ENCODE measurements at regions not wholly inside any gene's neighbourhood (a gene's known extent, or its start where the extent isn't known, plus 50 kb on each side); places are given as distances from the start of the nearest gene placed in this dataset.
A peak's percentile ranks its signal among the peaks of the same experiment; 100 is the strongest.
"Not testable (repeated sequence)": the region's sequence is repeated elsewhere in the genome, so short reads cannot be mapped to it uniquely, and the experiment has no call there.

DNA sequence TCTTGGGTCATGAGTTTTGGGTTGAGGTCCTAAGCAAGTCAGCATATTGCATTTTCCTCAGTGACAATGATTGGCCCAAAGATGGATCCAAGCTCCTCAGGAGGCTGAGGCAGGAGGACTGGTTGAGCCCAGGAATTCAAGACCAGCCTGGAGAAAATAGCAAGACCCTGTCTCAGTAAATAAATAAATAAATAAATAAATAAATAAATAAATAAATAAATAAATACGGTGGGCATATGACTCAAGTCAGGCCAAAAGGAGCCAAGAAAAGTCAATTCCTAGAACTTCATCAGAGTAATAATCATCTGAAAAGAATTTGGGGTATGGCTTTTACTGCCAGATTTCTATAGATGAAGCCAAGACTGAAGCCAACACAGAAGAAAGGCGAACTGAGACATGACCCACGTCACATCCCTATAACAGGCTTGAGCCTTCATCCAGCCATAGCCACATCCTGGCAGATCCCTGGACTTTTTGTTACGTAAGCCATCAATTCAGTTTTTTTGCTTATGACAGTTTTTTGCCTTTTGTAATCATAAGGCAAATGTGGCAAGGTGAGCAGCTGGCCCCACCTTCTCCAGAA is 88.5 kb upstream of the NFASC start:
- no peak for DNase-seq

DNA sequence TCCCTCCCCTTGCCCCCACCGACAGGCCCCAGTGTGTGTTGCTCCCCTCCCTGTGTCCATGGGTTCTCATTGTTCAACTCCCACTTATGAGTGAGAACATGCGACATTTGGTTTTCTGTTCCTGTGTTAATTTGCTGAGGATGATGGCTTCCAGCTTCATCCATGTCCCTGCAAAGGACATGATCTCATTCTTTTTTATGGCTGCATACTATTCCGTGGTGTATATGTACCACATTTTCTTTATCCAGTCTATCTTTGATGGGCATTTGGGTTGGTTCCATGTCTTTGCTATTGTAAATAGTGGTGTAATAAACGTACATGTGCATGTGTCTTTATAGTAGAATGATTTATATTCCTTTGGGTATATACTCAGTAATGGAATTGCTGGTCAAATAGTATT is 85.6 kb upstream of the NFASC start:
- DNase-seq = not testable (repeated sequence)

DNA sequence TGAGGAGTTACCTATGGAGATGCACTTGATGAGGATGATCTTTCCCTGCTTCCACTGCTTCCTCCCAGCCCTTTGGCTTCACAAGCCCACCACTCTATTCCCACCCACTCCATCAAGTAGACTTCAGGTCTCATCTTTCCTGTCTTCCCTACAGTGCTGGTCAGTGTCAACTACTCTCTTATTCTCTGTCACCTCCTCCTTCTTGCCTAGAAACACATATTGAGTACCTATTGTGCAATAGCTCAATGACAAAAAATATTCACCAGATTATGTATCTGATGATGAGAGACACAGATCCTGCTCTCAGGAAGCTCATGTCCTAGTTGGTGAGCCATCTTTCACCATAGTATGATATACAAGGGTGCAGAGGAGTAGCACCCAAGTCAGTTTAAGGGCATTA is 82.2 kb upstream of the NFASC start:
- DNase-seq = no peak

DNA sequence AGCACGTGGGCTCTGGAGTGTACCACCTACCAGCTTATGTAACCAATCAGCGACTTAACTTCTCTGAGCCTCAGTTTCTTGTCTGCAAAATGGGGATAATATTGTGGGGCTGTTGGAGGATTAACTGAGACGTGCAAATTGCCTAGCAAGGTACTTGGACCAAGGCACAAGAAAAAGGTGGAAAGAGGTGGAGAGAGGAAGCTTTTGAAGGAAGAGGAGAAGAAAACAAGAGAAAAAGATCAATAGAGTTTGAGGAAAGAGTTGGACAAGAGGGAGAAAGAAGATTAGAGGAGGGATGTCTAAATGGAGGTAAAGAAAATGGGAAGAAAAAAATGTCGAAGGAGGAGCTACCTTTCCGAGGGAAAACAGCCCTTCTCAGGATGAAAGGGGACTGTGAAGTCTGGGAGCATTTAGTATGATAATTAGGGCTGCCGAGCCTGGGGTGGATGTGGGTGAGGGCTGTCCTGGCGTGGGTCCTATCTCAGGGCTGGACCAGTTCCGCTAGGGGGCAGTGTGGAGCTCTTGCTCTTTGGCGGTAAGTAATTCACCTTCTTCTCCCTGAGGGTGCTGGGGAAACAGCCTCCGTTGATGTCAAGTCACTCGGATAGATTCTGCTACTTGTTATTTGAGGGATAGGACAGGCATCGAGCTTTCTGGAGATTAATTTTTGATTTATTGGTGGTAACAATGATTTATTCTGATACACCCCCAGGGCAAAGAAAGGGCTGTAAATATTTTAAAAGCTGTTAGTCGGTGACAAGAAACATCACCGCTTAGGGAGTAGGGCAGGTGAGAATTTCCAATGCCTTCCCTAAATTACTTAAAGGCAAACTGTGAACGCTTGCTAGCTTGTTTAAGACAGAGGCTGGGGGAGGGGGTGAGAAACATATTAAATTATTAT is 79.0 kb upstream of the NFASC start:
- DNase-seq = peak; percentile 93

DNA sequence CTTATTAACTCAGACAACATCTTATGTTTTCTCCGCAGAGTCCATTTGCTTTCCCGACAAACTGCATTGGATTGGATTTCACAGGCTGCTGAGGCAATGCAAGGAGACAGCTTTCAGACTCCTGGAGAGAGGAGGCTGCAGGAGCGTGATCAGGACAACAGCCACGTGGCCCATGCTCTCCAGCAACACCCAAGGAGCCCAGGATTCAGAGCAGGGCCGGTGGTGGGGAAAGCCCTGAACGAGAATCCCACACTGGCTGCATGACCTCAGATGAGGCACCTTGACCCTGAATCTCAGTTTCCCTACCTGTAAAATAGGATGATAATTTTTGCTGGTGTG is 78.3 kb upstream of the NFASC start:
- no peak for DNase-seq

DNA sequence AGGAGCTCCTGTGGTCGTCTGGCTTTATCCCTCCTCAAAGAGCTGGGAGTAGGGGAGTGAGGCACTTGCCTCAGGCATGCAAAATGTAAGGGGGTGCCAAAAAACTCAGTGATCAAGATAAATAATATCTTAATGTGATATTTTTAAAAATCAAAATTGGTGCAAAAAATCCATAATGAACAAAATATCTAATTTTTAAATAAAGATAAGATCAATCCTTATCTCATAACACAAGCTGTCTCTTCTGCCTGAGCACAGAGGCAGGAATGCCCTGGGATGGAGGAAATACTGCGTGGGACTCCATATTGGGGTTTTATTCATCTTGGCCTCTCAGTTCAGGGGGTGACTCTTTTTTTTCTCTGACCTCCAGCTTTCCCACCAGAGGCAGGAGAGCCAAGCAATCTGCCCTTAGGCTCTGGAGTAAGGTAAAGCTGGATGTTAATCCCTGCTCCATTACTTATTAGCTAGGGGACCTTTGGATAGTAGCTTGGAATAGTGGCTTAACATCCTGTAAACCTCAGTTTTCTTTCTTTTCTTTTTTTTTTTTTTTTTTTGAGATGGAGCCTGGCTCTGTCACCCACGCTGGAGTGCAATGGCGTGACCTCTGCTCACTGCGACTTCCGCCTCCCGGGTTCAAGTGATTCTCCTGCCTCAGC is 77.3 kb upstream of the NFASC start:
- DNase-seq = no peak

DNA sequence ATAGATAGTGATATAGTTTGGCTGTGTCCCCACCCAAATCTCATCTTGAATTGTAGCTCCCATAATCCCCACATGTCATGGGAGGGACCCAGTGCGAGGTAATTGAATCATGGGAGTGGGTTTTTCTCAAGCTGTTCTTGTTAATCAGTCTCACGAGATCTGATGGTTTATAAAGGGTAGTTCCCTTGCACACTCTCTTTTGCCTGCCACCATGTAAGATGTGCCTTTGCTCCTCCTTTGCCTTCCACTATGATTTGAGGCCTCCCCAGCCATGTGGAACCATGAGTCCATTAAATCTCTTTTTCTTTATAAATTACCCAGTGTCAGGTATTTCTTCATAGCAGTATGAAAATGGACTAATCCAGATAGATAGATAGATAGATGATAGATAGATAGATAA is 73.8 kb upstream of the NFASC start:
- DNase-seq = not testable (repeated sequence)

DNA sequence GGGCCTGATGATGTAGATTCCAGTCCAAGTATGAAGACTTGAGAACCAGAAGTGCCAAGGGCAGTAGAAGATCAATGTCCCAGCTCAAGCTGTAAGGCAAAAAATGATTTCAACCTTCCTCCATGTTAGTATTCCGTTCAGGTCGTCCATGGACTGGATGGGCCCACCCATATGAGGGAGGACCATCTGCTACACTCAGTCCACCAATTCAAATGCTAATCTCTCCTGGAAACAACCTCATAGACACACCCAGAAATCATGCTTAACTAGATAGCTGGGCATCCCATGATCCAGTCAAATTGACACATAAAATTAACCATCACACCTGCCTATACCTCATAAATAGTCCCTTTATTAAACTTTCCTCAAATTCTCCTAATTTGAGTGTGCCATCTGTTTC is 73.3 kb upstream of the NFASC start:
- no peak for DNase-seq

DNA sequence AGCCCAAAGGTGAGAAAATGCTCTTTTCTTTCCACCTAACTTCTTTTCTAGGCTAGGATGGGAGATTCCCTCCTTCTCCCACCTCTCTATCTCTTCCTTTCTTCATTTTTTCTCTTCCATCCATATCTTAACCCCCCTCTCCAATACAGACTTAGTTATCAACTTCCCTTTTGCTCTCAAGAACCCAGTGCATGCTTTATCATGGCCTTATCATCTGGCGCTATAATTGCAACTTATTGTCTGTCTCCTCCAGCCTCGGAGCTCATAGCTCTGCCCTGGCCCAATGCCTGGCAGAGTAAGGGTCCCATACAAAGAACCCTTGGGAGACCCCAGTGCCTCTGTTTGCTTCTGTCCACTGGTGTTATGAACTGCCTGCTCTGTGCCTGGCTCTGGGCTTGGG is 71.0 kb upstream of the NFASC start:
- DNase-seq = no peak

DNA sequence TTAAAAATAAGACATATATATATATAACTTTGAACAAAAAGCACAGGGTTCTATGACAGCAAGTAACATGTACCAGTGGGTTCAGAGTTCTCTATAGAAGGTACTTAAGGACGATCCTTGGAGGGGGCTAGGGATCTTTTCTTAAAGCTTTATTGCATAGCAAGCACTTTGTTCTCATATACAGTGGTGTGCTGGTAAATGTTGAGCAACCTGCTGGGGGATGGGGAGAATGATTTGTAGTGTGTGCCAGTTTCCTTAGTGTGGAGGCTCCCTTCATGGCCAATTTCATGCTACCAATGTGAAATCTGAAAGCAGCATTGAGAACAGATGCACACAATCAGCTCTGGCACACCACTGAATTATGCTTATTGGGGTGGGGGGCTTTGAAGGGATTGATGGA is 69.5 kb upstream of the NFASC start:
- no peak for DNase-seq

DNA sequence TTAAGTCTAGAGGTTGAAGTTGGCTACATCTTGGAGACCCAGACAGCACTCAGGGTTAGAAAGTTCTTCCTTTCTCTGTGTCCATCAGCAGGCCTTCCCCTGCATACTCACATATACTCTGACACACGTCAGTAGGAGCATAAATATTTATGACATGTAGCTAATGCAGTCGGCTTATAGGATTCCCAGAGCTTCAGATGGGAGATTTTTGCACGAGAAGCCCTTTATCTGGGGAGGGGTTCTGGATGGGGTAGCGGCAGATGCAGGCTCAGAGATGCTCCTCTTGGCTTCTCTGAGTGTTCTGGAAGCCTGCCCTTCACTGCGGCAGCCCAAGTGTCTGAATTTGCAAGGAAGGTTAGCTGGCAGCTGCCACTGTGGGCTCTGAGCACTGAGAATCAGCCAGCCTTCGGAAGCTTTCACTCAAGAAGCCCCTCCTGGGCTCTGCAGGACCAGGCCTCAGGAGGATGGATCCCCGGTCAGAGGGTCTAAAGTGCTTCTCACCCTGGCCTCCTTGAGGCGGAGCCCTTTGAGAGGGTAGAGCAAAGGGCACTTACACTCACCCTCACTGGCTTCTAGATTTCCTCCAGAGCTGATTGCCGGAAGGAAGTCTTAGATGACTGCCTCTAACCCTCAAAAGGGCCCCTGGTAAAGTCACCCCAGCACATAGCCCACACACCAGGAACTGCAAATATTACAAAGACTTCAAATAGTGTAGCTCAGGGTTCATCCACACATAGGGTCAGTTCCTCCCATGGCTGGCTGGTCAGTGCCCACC is 68.1 kb upstream of the NFASC start:
- no peak for DNase-seq

DNA sequence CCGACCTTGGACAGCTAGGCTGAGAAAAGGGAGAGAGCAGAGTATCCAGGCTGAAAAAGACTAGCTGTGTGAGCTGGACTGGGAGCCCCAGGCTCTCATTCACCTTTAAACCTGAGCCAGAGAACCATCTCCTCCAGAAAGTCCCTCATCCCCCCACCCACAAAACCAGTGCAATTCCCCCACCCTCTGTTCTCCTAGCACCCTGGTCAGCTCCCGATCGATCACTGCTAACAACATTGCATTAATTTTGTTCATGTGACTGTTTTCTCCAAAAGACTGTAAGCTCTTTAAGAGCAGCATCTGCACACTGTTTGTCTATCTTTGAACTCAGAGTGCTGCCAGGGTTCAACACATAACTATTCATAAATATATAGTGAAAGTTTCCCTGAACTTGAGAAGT is 67.1 kb upstream of the NFASC start:
- DNase-seq = no peak

DNA sequence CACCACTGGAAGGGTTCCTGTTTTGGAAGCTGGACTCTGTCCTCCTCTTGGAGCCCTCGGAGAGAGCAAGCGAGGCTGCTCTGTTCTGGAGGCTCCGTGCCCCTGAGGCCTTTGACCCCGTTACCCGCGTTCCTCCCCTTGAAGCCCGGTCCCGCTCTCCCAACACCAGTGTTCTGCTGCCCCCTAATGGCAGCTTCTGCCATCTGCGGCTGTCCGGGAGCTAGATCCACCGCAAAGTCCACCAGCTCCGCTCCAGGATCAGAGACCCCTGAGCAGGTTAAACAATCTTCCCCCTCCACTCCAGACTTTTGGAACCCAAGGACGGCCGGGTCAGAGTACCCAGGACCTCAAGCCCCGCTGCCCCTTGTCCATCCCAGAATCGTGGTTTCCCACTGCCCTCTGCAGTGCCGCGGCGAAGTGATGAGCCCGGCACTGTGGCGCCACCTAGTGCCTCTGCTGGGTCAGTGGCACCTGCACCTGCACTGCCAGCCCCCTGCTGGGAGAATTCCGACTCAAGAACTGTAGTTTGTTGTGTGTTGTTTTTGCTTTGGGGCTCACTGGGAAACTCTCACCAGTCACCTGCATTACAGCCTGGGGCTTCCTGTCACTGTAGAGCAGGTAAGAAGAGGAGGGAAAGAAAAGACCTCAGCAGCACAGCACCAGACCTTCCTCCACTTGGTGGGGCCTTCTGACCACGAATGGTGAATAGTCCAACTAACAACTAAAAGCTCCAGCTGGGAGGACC is 63.5 kb upstream of the NFASC start:
- DNase-seq = peak; percentile 95

DNA sequence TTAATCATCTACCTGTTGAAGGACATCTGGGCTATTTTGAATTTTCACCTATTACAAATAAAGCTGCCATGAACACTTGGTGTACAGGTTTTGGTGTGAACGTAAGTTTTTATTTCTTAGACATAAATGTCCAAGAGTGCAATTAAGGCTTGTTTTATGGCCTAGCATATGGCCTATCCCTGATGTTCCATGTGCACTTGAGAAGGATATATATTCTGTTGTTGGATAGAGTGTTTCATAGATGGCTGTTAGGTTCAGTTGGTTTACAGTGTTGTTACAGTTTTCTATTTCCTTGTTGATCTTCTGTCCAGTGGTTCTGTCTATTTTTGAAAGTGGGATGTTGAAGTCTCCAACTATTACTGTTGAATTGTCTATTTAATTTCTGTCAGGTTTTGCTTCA is 61.2 kb upstream of the NFASC start:
- no peak for DNase-seq

DNA sequence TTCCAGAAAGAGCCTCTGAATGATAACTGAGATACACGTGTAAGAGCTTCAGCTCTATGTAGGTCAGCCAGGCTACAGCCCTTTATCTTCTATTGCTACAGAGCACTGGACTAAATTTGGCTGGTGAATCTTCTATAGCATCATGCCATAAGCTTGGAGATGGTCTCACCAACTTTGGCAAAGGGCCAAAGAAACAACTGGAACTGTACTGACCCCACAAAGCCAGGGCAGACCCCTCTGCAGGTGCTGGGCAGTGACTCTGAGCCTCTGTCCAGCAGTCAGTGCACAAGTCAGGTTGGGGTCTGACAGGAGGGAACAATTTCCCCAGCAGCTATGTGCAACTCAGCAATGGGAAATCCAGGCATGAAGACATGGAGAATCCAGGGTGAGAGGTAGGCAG is 57.8 kb upstream of the NFASC start:
- DNase-seq = no peak

DNA sequence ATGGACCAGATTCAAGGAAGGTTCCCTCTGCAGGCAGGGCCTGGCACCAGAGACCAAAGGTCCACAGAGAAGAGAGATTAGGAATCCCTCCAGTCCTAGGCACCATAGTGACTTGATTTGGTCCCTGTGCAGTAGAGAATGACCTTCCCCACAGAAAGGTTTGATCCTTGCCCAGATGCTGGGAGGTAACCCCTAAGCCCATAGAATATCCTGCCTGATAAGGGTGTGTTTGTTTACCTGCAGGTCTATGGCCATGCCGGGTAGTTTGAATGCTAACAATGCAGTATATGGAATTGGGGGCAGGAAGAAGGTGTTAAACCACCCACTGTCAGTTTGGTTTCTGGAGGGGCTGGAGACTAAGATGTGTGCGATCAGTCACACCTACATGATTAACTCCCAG is 57.1 kb upstream of the NFASC start:
- DNase-seq = no peak

DNA sequence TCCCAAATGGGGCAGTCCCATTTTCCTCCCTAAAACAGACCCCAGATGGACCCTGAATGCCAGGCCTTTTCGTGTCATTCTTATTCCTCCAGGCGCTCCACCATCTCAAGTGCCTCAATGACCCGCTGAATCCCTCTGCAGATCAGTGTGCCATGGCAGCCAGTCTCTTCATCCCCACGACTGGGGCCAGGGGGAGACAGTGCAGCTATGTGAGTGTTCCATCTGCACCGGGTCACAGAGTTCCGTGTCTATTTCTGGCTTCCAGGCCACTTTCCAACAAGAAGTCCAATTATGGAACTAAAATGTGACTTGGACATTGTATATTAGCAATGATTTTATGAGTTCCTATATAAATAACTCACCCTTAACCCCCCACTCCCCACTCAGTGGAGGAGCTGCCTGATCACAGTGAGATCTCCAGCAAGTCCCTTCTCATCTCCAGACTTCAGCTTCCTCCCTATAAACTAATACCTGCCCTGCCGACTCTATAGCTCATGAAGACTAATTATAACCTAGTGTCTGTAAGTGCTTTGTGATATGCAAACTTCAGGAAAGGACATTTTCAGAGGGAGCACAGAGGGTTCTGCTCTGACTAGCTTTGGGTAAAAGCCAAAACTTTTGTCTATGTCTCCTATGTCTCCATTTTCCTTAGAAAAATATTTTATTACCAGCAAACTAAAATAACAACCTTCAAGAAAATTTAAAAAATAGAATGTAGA is 56.3 kb upstream of the NFASC start:
- no peak for DNase-seq

DNA sequence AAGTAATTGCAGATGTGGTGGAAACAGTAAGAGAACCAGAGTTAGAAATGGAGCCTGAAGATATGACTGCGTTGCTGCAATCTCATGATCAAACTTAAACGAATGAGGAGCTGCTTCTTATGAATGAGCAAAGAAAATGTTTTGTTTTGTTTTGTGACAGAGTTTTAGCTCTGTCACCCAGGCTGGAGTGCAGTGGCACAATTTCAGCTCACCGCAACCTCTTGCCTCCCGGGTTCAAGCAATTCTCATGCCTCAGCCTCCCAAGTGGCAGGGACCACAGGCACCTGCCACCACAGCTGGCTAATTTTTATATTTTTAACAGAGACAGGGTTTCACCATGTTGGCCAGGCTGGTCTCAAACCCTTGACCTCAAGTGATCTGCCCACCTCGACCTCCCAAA is 53.3 kb upstream of the NFASC start:
- no peak for DNase-seq

DNA sequence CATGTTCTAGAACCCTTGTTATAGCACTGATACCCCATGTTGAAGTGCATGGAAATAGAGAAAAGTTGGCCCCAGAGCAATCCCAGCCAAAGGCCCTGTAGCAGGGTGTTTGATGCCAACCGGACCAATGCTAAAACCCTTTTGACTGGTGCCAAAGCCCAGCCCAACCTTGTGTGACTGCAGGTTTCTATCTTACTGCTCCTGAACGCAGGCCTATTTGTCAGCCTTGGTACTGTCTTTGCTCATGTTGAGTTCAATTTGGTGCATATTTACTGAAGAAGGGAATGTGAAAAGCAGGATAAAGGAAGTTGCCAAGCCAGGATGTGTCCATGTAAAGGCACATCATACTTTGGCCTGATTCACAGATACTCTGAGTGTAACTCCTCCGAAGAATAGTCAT is 51.7 kb upstream of the NFASC start:
- DNase-seq = no peak

DNA sequence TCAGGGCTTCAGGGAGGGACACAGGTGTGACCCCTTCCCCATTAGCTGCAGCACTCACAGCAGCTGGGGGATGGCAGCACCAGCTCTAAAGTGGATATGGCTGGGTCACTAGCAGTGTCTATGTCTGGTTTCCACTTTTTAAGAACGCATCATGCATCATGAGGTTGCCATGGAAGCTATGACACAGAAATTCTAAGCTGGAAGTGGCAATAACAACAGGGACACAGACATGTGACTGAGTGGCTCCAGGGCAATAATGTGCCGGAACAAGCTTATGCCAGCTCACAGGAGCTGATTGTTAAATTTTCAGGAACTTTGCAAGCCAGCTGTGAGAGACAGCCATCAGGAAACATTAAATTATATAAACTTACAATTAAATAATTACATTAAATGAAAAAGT is 51.2 kb upstream of the NFASC start:
- no peak for DNase-seq
